ENCODE measurements at regions not wholly inside any gene's neighbourhood (a gene's known extent, or its start where the extent isn't known, plus 50 kb on each side); places are given as distances from the start of the nearest gene placed in this dataset.

DNA sequence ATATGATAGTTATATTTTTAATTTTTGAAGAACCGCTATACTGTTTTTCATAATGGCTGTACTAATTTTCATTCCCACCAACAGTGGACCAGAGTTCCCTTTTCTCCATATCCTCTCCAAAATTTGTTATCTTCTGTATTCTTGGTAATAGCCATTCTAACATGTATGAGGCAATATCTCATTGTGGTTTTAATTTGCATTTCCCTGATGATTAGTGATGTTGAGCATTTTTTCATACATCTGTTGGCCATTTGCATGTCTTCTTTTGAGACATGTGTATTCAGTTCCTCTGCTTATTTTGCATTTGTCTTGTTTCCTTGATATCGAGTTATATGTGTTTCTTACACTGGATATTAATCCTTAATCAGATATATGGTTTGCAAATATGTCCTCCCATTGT is 770.8 kb upstream of the MBL2 start:
- DNase-seq (ENCODE audit: extremely low spot score, unreplicated experiment): no peak
- no peaks in the 10 kb centered on the region for H3K27me3 Mint-ChIP-seq (ENCODE audit: unreplicated experiment)
- TF ChIP-seq, protein P1, sequence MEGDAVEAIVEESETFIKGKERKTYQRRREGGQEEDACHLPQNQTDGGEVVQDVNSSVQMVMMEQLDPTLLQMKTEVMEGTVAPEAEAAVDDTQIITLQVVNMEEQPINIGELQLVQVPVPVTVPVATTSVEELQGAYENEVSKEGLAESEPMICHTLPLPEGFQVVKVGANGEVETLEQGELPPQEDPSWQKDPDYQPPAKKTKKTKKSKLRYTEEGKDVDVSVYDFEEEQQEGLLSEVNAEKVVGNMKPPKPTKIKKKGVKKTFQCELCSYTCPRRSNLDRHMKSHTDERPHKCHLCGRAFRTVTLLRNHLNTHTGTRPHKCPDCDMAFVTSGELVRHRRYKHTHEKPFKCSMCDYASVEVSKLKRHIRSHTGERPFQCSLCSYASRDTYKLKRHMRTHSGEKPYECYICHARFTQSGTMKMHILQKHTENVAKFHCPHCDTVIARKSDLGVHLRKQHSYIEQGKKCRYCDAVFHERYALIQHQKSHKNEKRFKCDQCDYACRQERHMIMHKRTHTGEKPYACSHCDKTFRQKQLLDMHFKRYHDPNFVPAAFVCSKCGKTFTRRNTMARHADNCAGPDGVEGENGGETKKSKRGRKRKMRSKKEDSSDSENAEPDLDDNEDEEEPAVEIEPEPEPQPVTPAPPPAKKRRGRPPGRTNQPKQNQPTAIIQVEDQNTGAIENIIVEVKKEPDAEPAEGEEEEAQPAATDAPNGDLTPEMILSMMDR (IDR thresholded peaks at IDR 0.05): no peak
- no peak overlapping the region for H3K27ac Mint-ChIP-seq (ENCODE audit: unreplicated experiment)
- H3K4me3 Mint-ChIP-seq (ENCODE audit: unreplicated experiment): no peak overlapping the region
- H3K36me3 Mint-ChIP-seq (ENCODE audit: unreplicated experiment): no peaks in the 10 kb centered on the region
- no peaks in the 10 kb centered on the region for H3K4me1 Mint-ChIP-seq (ENCODE audit: unreplicated experiment)
- H3K9me3 Mint-ChIP-seq (ENCODE audit: unreplicated experiment): no peaks in the 10 kb centered on the region

- TF ChIP-seq, protein P1 (IDR thresholded peaks at IDR 0.05): no peak
- Mint-ChIP-seq H3K4me1 (ENCODE audit: unreplicated experiment) (no peaks in the 10 kb centered on the region), H3K27ac (ENCODE audit: unreplicated experiment) (no peak overlapping the region), H3K27me3 (ENCODE audit: unreplicated experiment) (no peaks in the 10 kb centered on the region), H3K9me3 (ENCODE audit: unreplicated experiment) (no peaks in the 10 kb centered on the region), H3K36me3 (ENCODE audit: unreplicated experiment) (no peaks in the 10 kb centered on the region), H3K4me3 (ENCODE audit: unreplicated experiment) (no peak overlapping the region)
- DNase-seq (ENCODE audit: extremely low spot score, unreplicated experiment): no peak
Measured at GRCh38 chr10:53537508-53537907, 764.9 kb upstream of the MBL2 start.

GRCh38 chr10:53536322-53536721 is 763.7 kb upstream of the MBL2 start:
- Mint-ChIP-seq H3K9me3 (ENCODE audit: unreplicated experiment) (no peaks in the 10 kb centered on the region), H3K27ac (ENCODE audit: unreplicated experiment) (no peak overlapping the region), H3K4me1 (ENCODE audit: unreplicated experiment) (no peaks in the 10 kb centered on the region), H3K27me3 (ENCODE audit: unreplicated experiment) (no peaks in the 10 kb centered on the region), H3K4me3 (ENCODE audit: unreplicated experiment) (no peak overlapping the region), H3K36me3 (ENCODE audit: unreplicated experiment) (no peaks in the 10 kb centered on the region)
- TF ChIP-seq, protein P1 (IDR thresholded peaks at IDR 0.05): no peak
- DNase-seq (ENCODE audit: extremely low spot score, unreplicated experiment): no peak

- DNase-seq (ENCODE audit: extremely low spot score, unreplicated experiment): no peak
- no peaks in the 10 kb centered on the region for H3K36me3 Mint-ChIP-seq (ENCODE audit: unreplicated experiment)
- no peaks in the 10 kb centered on the region for H3K9me3 Mint-ChIP-seq (ENCODE audit: unreplicated experiment)
- TF ChIP-seq, protein P1 (IDR thresholded peaks at IDR 0.05): no peak
- H3K27ac Mint-ChIP-seq (ENCODE audit: unreplicated experiment): no peak overlapping the region
- H3K4me3 Mint-ChIP-seq (ENCODE audit: unreplicated experiment): no peak overlapping the region
- H3K27me3 Mint-ChIP-seq (ENCODE audit: unreplicated experiment): no peaks in the 10 kb centered on the region
- H3K4me1 Mint-ChIP-seq (ENCODE audit: unreplicated experiment): no peaks in the 10 kb centered on the region
Measured at GRCh38 chr10:53534428-53534827, 761.8 kb upstream of the MBL2 start.

DNA sequence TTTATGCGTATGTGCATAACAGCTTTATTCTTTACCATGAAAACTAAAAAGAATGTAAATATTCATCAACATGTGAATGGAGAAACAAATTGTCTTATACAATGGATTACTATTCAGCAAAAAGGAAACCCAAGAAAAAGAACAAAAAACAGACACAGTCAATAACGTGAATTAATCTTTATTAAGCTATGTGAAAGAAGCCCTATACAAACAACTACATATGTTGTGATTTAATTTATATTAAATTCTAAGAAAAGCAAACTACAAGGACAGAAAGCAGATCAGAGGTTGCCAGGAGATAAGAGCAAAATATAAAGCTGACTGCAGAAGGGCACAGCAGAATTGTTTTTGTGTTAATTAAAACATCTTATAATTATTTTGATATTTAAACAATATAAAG is 756.4 kb upstream of the MBL2 start:
- Mint-ChIP-seq H3K36me3 (ENCODE audit: unreplicated experiment) (no peaks in the 10 kb centered on the region), H3K4me3 (ENCODE audit: unreplicated experiment) (no peak overlapping the region)

More for the DNA sequence above, 756.4 kb upstream of the MBL2 start:
- TF ChIP-seq, protein P1 (IDR thresholded peaks at IDR 0.05): no peak
- no peaks in the 10 kb centered on the region for H3K9me3 Mint-ChIP-seq (ENCODE audit: unreplicated experiment)
- H3K27me3 Mint-ChIP-seq (ENCODE audit: unreplicated experiment): no peaks in the 10 kb centered on the region
- no peak overlapping the region for H3K27ac Mint-ChIP-seq (ENCODE audit: unreplicated experiment)
- DNase-seq (ENCODE audit: extremely low spot score, unreplicated experiment): no peak
- H3K4me1 Mint-ChIP-seq (ENCODE audit: unreplicated experiment): no peaks in the 10 kb centered on the region
